ENCODE measurements at regions not wholly inside any gene's neighbourhood (a gene's known extent, or its start where the extent isn't known, plus 50 kb on each side); places are given as distances from the start of the nearest gene placed in this dataset.

GRCh38 chr10:51002469-51002868 is 71.8 kb upstream of the PRKG1 start:
- Histone ChIP-seq H3K27me3 (ENCODE audit: control insufficient read depth, insufficient read depth, low read length) (no peaks in the 10 kb centered on the region), H3K4me3 (ENCODE audit: low read length in 3 of 3) (no peak overlapping the region), H3K27ac (ENCODE audit: low read depth in 2 of 2, low read length in 2 of 2) (peak overlapping the region in 1 of 2 donors; percentile 41), H3K36me3 (ENCODE audit: control insufficient read depth in 2 of 3, insufficient read depth in 3 of 3, low read length in 3 of 3) (no peaks in the 10 kb centered on the region), H3K4me1 (ENCODE audit: control insufficient read depth in 2 of 3, insufficient read depth in 2 of 3, low read depth in 1 of 3, low read length in 3 of 3) (peaks cover 0 to 2% (median 0%) of the 10 kb centered on the region in 3 donors), H3K9me3 (ENCODE audit: control insufficient read depth in 2 of 3, insufficient read depth in 1 of 3, low read length in 3 of 3) (no peaks in the 10 kb centered on the region), H3K9ac (ENCODE audit: low read length in 3 of 3) (no peak overlapping the region)
- DNase-seq = no peak
- no peak for TF ChIP-seq CTCF (IDR thresholded peaks at IDR 0.05; ENCODE audit: borderline replicate concordance, extremely low read depth, insufficient read depth)
- intact Hi-C loops (cut with DNase I) = no loop called here
- FAIRE-seq = no peak

- Histone ChIP-seq H3K9ac (ENCODE audit: low read length in 3 of 3) (no peak overlapping the region), H3K36me3 (ENCODE audit: control insufficient read depth in 2 of 3, insufficient read depth in 3 of 3, low read length in 3 of 3) (no peaks in the 10 kb centered on the region), H3K27ac (ENCODE audit: low read depth in 2 of 2, low read length in 2 of 2) (no peak overlapping the region), H3K27me3 (ENCODE audit: control insufficient read depth, insufficient read depth, low read length) (no peaks in the 10 kb centered on the region), H3K9me3 (ENCODE audit: control insufficient read depth in 2 of 3, insufficient read depth in 1 of 3, low read length in 3 of 3) (no peaks in the 10 kb centered on the region), H3K4me1 (ENCODE audit: control insufficient read depth in 2 of 3, insufficient read depth in 2 of 3, low read depth in 1 of 3, low read length in 3 of 3) (peaks cover 0 to 2% (median 0%) of the 10 kb centered on the region in 3 donors), H3K4me3 (ENCODE audit: low read length in 3 of 3) (no peak overlapping the region)
- intact Hi-C loops (cut with DNase I) = no loop called here
- FAIRE-seq (no peak), DNase-seq (no peak)
- no peak for TF ChIP-seq CTCF (IDR thresholded peaks at IDR 0.05; ENCODE audit: borderline replicate concordance, extremely low read depth, insufficient read depth)
These were observed 69.5 kb upstream of the PRKG1 start for GRCh38 chr10:51004776-51005175.

DNA sequence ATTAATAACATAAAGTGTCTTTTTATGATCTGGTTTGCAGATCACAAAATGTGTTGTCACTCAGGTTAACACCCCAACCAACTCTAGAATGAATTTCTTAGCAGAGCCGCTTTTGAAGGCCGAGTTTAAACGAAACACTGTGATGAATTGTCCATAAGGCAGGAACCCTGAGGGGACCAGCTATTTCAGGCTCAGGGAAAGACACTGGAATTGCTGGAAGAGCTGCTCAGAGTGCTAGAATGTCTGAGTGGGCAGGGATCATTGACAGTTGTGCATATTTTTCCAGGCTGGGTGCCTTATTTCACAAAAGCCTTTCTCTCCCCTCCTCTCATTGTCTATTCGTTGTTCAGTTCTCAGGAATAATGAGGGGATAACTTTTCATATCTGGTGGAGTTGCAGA is 68.7 kb upstream of the PRKG1 start:
- peaks cover 0 to 2% (median 0%) of the 10 kb centered on the region in 3 donors for H3K4me1 ChIP-seq (ENCODE audit: control insufficient read depth in 2 of 3, insufficient read depth in 2 of 3, low read depth in 1 of 3, low read length in 3 of 3)
- intact Hi-C loops (cut with DNase I) = no loop called here
- no peaks in the 10 kb centered on the region for H3K9me3 ChIP-seq (ENCODE audit: control insufficient read depth in 2 of 3, insufficient read depth in 1 of 3, low read length in 3 of 3)
- H3K36me3 ChIP-seq (ENCODE audit: control insufficient read depth in 2 of 3, insufficient read depth in 3 of 3, low read length in 3 of 3) = no peaks in the 10 kb centered on the region
- no peak for FAIRE-seq
- no peak overlapping the region for H3K4me3 ChIP-seq (ENCODE audit: low read length in 3 of 3)
- H3K9ac ChIP-seq (ENCODE audit: low read length in 3 of 3) = no peak overlapping the region
- DNase-seq = no peak
- no peak for TF ChIP-seq CTCF (IDR thresholded peaks at IDR 0.05; ENCODE audit: borderline replicate concordance, extremely low read depth, insufficient read depth)
- no peaks in the 10 kb centered on the region for H3K27me3 ChIP-seq (ENCODE audit: control insufficient read depth, insufficient read depth, low read length)
- H3K27ac ChIP-seq (ENCODE audit: low read depth in 2 of 2, low read length in 2 of 2) = no peak overlapping the region

GRCh38 chr10:51006686-51007085 is 67.6 kb upstream of the PRKG1 start:
- no peaks in the 10 kb centered on the region for H3K36me3 ChIP-seq (ENCODE audit: control insufficient read depth in 2 of 3, insufficient read depth in 3 of 3, low read length in 3 of 3)
- peaks cover 0 to 2% (median 0%) of the 10 kb centered on the region in 3 donors for H3K4me1 ChIP-seq (ENCODE audit: control insufficient read depth in 2 of 3, insufficient read depth in 2 of 3, low read depth in 1 of 3, low read length in 3 of 3)
- H3K9ac ChIP-seq (ENCODE audit: low read length in 3 of 3) = no peak overlapping the region
- DNase-seq (no peak), FAIRE-seq (no peak)
- H3K9me3 ChIP-seq (ENCODE audit: control insufficient read depth in 2 of 3, insufficient read depth in 1 of 3, low read length in 3 of 3) = no peaks in the 10 kb centered on the region
- H3K4me3 ChIP-seq (ENCODE audit: low read length in 3 of 3) = no peak overlapping the region
- intact Hi-C loops (cut with DNase I) = no loop called here
- no peak for TF ChIP-seq CTCF (IDR thresholded peaks at IDR 0.05; ENCODE audit: borderline replicate concordance, extremely low read depth, insufficient read depth)
- no peaks in the 10 kb centered on the region for H3K27me3 ChIP-seq (ENCODE audit: control insufficient read depth, insufficient read depth, low read length)
- no peak overlapping the region for H3K27ac ChIP-seq (ENCODE audit: low read depth in 2 of 2, low read length in 2 of 2)

Data from kidney (tissue), 13 donors.